Spleen (tissue), 11 donors: ENCODE measurements at regions not wholly inside any gene's neighbourhood (a gene's known extent, or its start where the extent isn't known, plus 50 kb on each side); places are given as distances from the start of the nearest gene placed in this dataset.

Source experiments
- DNase-seq: peaks from one replicate; pipeline ENCODE4 v3.0.0-alpha.2; 2020
- H3K27ac ChIP-seq, 8 donors: fragments of 200-600 bp; sonication (generic) in 7 of 8; 1 replicate in 4 of 8; 2 replicates in 4 of 8; pipeline versions ENCODE4 v1.5.0 to v1.8.0; 2016 to 2021; ENCODE audit warnings: inconsistent platforms in 4 of 8, mild to moderate bottlenecking in 4 of 8, moderate library complexity in 1 of 8
- H3K27me3 ChIP-seq, 7 donors: fragments of 200-600 bp; sonication (generic) in 6 of 7; replicated peaks in 1 of 7; 1 replicate in 4 of 7; 2 replicates in 3 of 7; pipeline versions ENCODE4 v1.5.0 to v1.8.0; 2016 to 2021; ENCODE audit warnings: inconsistent platforms in 3 of 7, mild to moderate bottlenecking in 1 of 7
- H3K36me3 ChIP-seq, 6 donors: fragments of 200-600 bp; sonication (generic) in 5 of 6; 1 replicate in 4 of 6; 2 replicates in 2 of 6; pipeline versions ENCODE4 v1.5.0 to v1.8.0; 2016 to 2021; ENCODE audit warnings: inconsistent platforms in 2 of 6
- H3K4me1 ChIP-seq, 6 donors: fragments of 200-600 bp; sonication (generic) in 5 of 6; 1 replicate in 3 of 6; 2 replicates in 3 of 6; pipeline versions ENCODE4 v1.5.0 to v1.8.0; 2016 to 2021; ENCODE audit warnings: inconsistent platforms in 3 of 6
- H3K4me3 ChIP-seq, 8 donors: fragments of 200-600 bp; sonication (generic) in 7 of 8; 1 replicate in 4 of 8; 2 replicates in 4 of 8; pipeline versions ENCODE4 v1.5.0 to v1.8.0; 2016 to 2021; ENCODE audit warnings: inconsistent platforms in 4 of 8, mild to moderate bottlenecking in 4 of 8, moderate library complexity in 2 of 8
- H3K9me3 ChIP-seq, 8 donors: fragments of 200-600 bp; sonication (generic) in 7 of 8; 1 replicate in 4 of 8; 2 replicates in 4 of 8; pipeline versions ENCODE4 v1.5.0 to v1.8.0; 2016 to 2021; ENCODE audit warnings: inconsistent platforms in 4 of 8
- CTCF ChIP-seq, 11 experiments: fragments of 200-600 bp in 7 of 11; fragments of 450-650 bp in 4 of 11; sonication (generic) in 4 of 11; IDR thresholded peaks in 8 of 11; conservative IDR thresholded peaks in 3 of 11; 1 replicate in 7 of 11; 2 replicates in 4 of 11; pipeline versions ENCODE4 v1.4.0 to v1.8.0; 2016 to 2021; ENCODE audit warnings: antibody characterized with exemption in 11 of 11, inconsistent platforms in 4 of 11, mild to moderate bottlenecking in 1 of 11
- POLR2A ChIP-seq, 3 donors: fragments of 450-650 bp; IDR thresholded peaks; one replicate each; pipeline ENCODE4 v1.5.1; 2017; ENCODE audit warnings: antibody characterized with exemption in 3 of 3, mild to moderate bottlenecking in 1 of 3
- POLR2AphosphoS5 ChIP-seq, 3 donors: sonication (generic); formaldehyde crosslinking; IDR thresholded peaks; one replicate each; pipeline ENCODE4 v1.5.1; 2017; ENCODE audit warnings: antibody characterized with exemption in 3 of 3
- WGBS, 5 donors: extraction: QIAGEN DNeasy Blood & Tissue Kit in 3 of 5; methylation state at CpG; one replicate each; pipeline versions ENCODE4 v1.1.5 to v1.1.7; 2013 to 2018; 5-methylcytosine and 5-hydroxymethylcytosine counted together
- intact Hi-C: fragments of 100-400 bp; cut with DNase I; formaldehyde crosslinking; loops from one replicate; pipeline ENCODE4 v1.15.0; 2023; ENCODE audit warnings: low total_unique reads
- donor health status: healthy with polysubstance abuse.
- donor health status: DM: no; HTN: no; CAD: no; lungs with moderate emphysema.
- donor health status: DM: no; HTN: no; CAD: no.
- donor health status: Bipolar disorder and iron deficiency.
- donor health status: healthy.
- donor health status: DM: no; HTN: no; CAD: no.
- donor health status: DM: yes; HTN: yes; CAD: no.

GRCh38 chr4:175374459-175374858 is 437.6 kb downstream of the GPM6A start:
- Histone ChIP-seq H3K27me3 (no peaks in the 10 kb centered on the region), H3K4me3 (no peak overlapping the region), H3K27ac (no peak overlapping the region), H3K36me3 (no peaks in the 10 kb centered on the region), H3K9me3 (no peaks in the 10 kb centered on the region), H3K4me1 (no peaks in the 10 kb centered on the region)
- intact Hi-C loops, result no loop called here
- DNase-seq, result no peak
- TF ChIP-seq CTCF (IDR thresholded peaks at IDR 0.05 in 8 of 11, conservative IDR thresholded peaks at IDR 0.05 in 3 of 11) (no peak), POLR2AphosphoS5 (IDR thresholded peaks at IDR 0.05) (no peak), POLR2A (IDR thresholded peaks at IDR 0.05) (no peak)
- 81 to 87% (median 85%) methylated on average over 3 of the region's 3 CpGs for WGBS, 5 donors

GRCh38 chr4:175376287-175376977 is 435.6 kb downstream of the GPM6A start:
- TF ChIP-seq POLR2AphosphoS5 (IDR thresholded peaks at IDR 0.05), result no peak
- no peak for TF ChIP-seq POLR2A (IDR thresholded peaks at IDR 0.05)
- no peak for TF ChIP-seq CTCF (IDR thresholded peaks at IDR 0.05 in 8 of 11, conservative IDR thresholded peaks at IDR 0.05 in 3 of 11)
- no peaks in the 10 kb centered on the region for H3K36me3 ChIP-seq
- no peak overlapping the region for H3K27ac ChIP-seq
- H3K9me3 ChIP-seq, result no peaks in the 10 kb centered on the region
- H3K4me1 ChIP-seq, result no peaks in the 10 kb centered on the region
- H3K4me3 ChIP-seq, result no peak overlapping the region
- H3K27me3 ChIP-seq, result no peaks in the 10 kb centered on the region
- intact Hi-C loops, result no loop called here
- DNase-seq, result no peak
- WGBS, 5 donors, result 85 to 89% (median 88%) methylated on average over 7 to 8 of the region's 8 CpGs

GRCh38 chr4:175377203-175377602 is 434.9 kb downstream of the GPM6A start:
- no peak for DNase-seq
- Histone ChIP-seq H3K4me3 (no peak overlapping the region), H3K27ac (no peak overlapping the region), H3K4me1 (no peaks in the 10 kb centered on the region), H3K27me3 (no peaks in the 10 kb centered on the region), H3K36me3 (no peaks in the 10 kb centered on the region), H3K9me3 (no peaks in the 10 kb centered on the region)
- 74 to 84% (median 79%) methylated on average over 2 of the region's 2 CpGs for WGBS, 5 donors
- TF ChIP-seq CTCF (IDR thresholded peaks at IDR 0.05 in 8 of 11, conservative IDR thresholded peaks at IDR 0.05 in 3 of 11) (no peak), POLR2A (IDR thresholded peaks at IDR 0.05) (no peak), POLR2AphosphoS5 (IDR thresholded peaks at IDR 0.05) (no peak)
- intact Hi-C loops, result no loop called here

GRCh38 chr4:175378372-175378771 is 433.7 kb downstream of the GPM6A start:
- Histone ChIP-seq H3K9me3 (no peaks in the 10 kb centered on the region), H3K27ac (no peak overlapping the region), H3K4me1 (no peaks in the 10 kb centered on the region), H3K27me3 (no peaks in the 10 kb centered on the region), H3K4me3 (no peak overlapping the region), H3K36me3 (no peaks in the 10 kb centered on the region)
- intact Hi-C loops, result no loop called here
- TF ChIP-seq POLR2AphosphoS5 (IDR thresholded peaks at IDR 0.05) (no peak), POLR2A (IDR thresholded peaks at IDR 0.05) (no peak), CTCF (IDR thresholded peaks at IDR 0.05 in 8 of 11, conservative IDR thresholded peaks at IDR 0.05 in 3 of 11) (no peak)
- no peak for DNase-seq
- WGBS, 5 donors, result 81 to 91% (median 88%) methylated on average over 4 of the region's 4 CpGs
